GM19043 (cell line): ENCODE measurements at regions not wholly inside any gene's neighbourhood (a gene's known extent, or its start where the extent isn't known, plus 50 kb on each side); places are given as distances from the start of the nearest gene placed in this dataset.

Source experiments
- ATAC-seq: cut with Tn5 transposase; IDR thresholded peaks from one replicate; pipeline ENCODE4 v1.9.1; 2021; ENCODE audit warnings: low read depth; ENCODE audit not compliant: unreplicated experiment

GRCh38 chr13:103539721-103540381 lies 473.6 kb upstream of the SLC10A2 start:
- no peak for ATAC-seq

GRCh38 chr13:103539265-103539664 lies 473.0 kb upstream of the SLC10A2 start:
- ATAC-seq = no peak

GRCh38 chr13:103537616-103538015 lies 471.4 kb upstream of the SLC10A2 start:
- ATAC-seq = no peak

- no peak for ATAC-seq
Measured at GRCh38 chr13:103531278-103531677, 465.1 kb upstream of the SLC10A2 start.

GRCh38 chr13:103528437-103528836 lies 462.2 kb upstream of the SLC10A2 start:
- ATAC-seq = no peak

- no peak for ATAC-seq
Measured at GRCh38 chr13:103525530-103525929, 459.3 kb upstream of the SLC10A2 start.

GRCh38 chr13:103523858-103524257 lies 457.6 kb upstream of the SLC10A2 start:
- ATAC-seq = no peak

GRCh38 chr13:103521532-103521931 lies 455.3 kb upstream of the SLC10A2 start:
- ATAC-seq = no peak

GRCh38 chr13:103517768-103518102 lies 451.5 kb upstream of the SLC10A2 start:
- ATAC-seq = no peak

GRCh38 chr13:103517066-103517767 lies 451.0 kb upstream of the SLC10A2 start:
- peak; percentile 87 for ATAC-seq

GRCh38 chr13:103516015-103516795 lies 450.0 kb upstream of the SLC10A2 start:
- ATAC-seq = no peak

- no peak for ATAC-seq
Measured at GRCh38 chr13:103515410-103515809, 449.2 kb upstream of the SLC10A2 start.

GRCh38 chr13:103514619-103515018 lies 448.4 kb upstream of the SLC10A2 start:
- ATAC-seq = no peak

- no peak for ATAC-seq
Measured at GRCh38 chr13:103514188-103514587, 448.0 kb upstream of the SLC10A2 start.

- no peak for ATAC-seq
Measured at GRCh38 chr13:103510007-103510535, 443.9 kb upstream of the SLC10A2 start.

- no peak for ATAC-seq
Measured at GRCh38 chr13:103497404-103497803, 431.2 kb upstream of the SLC10A2 start.

- no peak for ATAC-seq
Measured at GRCh38 chr13:103487841-103488240, 421.6 kb upstream of the SLC10A2 start.

- no peak for ATAC-seq
Measured at GRCh38 chr13:103473081-103473480, 406.9 kb upstream of the SLC10A2 start.

- ATAC-seq = no peak
Measured at GRCh38 chr13:103471896-103472295, 405.7 kb upstream of the SLC10A2 start.

GRCh38 chr13:103469771-103470170 lies 403.6 kb upstream of the SLC10A2 start:
- ATAC-seq = no peak

GRCh38 chr13:103466761-103467160 lies 400.5 kb upstream of the SLC10A2 start:
- ATAC-seq = no peak
